Left colon (tissue), 2 donors: ENCODE measurements at regions not wholly inside any gene's neighbourhood (a gene's known extent, or its start where the extent isn't known, plus 50 kb on each side); places are given as distances from the start of the nearest gene placed in this dataset.
"Not testable (repeated sequence)": the region's sequence is repeated elsewhere in the genome, so short reads cannot be mapped to it uniquely, and the experiment has no call there.

Experiments
- ATAC-seq: fragments of 200-7000 bp; cut with Tn5 transposase; one replicate; pipeline ENCODE4 v1.9.1; 2020; ENCODE audit warnings: mild to moderate bottlenecking, moderate library complexity
- DNase-seq, 2 donors: peaks; one replicate each; pipeline ENCODE4 v3.0.0-alpha.2; 2020
- intact Hi-C, 2 donors: fragments of 100-400 bp; cut with DNase I in 1 of 2; cut with micrococcal nuclease in 1 of 2; formaldehyde crosslinking; loops; one replicate each; pipeline versions ENCODE4 v1.11.2 to v1.14.0; 2022; cut with DNase I, micrococcal nuclease
- donor health status: DM: no; HTN: no; CAD: no.
- donor health status: DM: yes; HTN: yes; CAD: no.

- DNase-seq (no peak), ATAC-seq (no peak)
- intact Hi-C loops: no loop called here
Observed at GRCh38 chr5:29588236-29588635, 1605.2 kb upstream of the CDH6 start.

- no peak for ATAC-seq
- intact Hi-C loops: no loop called here
- DNase-seq: no peak
Observed at GRCh38 chr5:29587832-29588231, 1605.7 kb upstream of the CDH6 start.

- intact Hi-C loops: no loop called here
- ATAC-seq: no peak
Observed at GRCh38 chr5:29568028-29568427, 1625.5 kb upstream of the CDH6 start.

GRCh38 chr5:29561564-29561963 is 1631.9 kb upstream of the CDH6 start:
- DNase-seq: no peak
- intact Hi-C loops: no loop called here
- no peak for ATAC-seq

More at GRCh38 chr5:29568028-29568427, 1625.5 kb upstream of the CDH6 start:
- DNase-seq: no peak

GRCh38 chr5:29550523-29550922 is 1643.0 kb upstream of the CDH6 start:
- no peak for ATAC-seq
- DNase-seq: no peak
- intact Hi-C loops: no loop called here

GRCh38 chr5:29548262-29548661 is 1645.2 kb upstream of the CDH6 start:
- intact Hi-C loops: no loop called here
- DNase-seq: no peak
- no peak for ATAC-seq

GRCh38 chr5:29547236-29547865 is 1646.1 kb upstream of the CDH6 start:
- ATAC-seq (no peak), DNase-seq (no peak)
- intact Hi-C loops: no loop called here

- intact Hi-C loops: no loop called here
- DNase-seq: no peak
- ATAC-seq: no peak
Observed at GRCh38 chr5:29543501-29543900, 1650.0 kb upstream of the CDH6 start.

GRCh38 chr5:29524227-29524626 is 1669.3 kb upstream of the CDH6 start:
- DNase-seq (no peak), ATAC-seq (no peak)
- intact Hi-C loops: no loop called here

- intact Hi-C loops: no loop called here
- DNase-seq (no peak), ATAC-seq (no peak)
Observed at GRCh38 chr5:29518176-29518575, 1675.3 kb upstream of the CDH6 start.

GRCh38 chr5:29516224-29516623 is 1677.3 kb upstream of the CDH6 start:
- no peak for DNase-seq
- intact Hi-C loops: no loop called here
- ATAC-seq: no peak

- no peak for ATAC-seq
- intact Hi-C loops: no loop called here
Observed at GRCh38 chr5:29508131-29508530, 1685.4 kb upstream of the CDH6 start.

GRCh38 chr5:29504411-29504810 is 1689.1 kb upstream of the CDH6 start:
- intact Hi-C loops: no loop called here
- DNase-seq: no peak
- ATAC-seq: no peak

More at GRCh38 chr5:29508131-29508530, 1685.4 kb upstream of the CDH6 start:
- no peak for DNase-seq

- intact Hi-C loops: no loop called here
- no peak for DNase-seq
- ATAC-seq: no peak
Observed at GRCh38 chr5:29498860-29499259, 1694.6 kb upstream of the CDH6 start.

GRCh38 chr5:29498412-29498811 is 1695.1 kb upstream of the CDH6 start:
- DNase-seq (no peak), ATAC-seq (no peak)
- intact Hi-C loops: no loop called here

GRCh38 chr5:29485333-29485732 is 1708.2 kb upstream of the CDH6 start:
- no peak for DNase-seq
- intact Hi-C loops: no loop called here
- ATAC-seq: no peak

GRCh38 chr5:29469581-29469980 is 1723.9 kb upstream of the CDH6 start:
- DNase-seq: no peak
- intact Hi-C loops: no loop called here
- ATAC-seq: no peak

GRCh38 chr5:29462241-29462640 is 1731.2 kb upstream of the CDH6 start:
- intact Hi-C loops: no loop called here
- DNase-seq: no peak
- ATAC-seq: no peak

GRCh38 chr5:29460971-29461559 is 1732.4 kb upstream of the CDH6 start:
- intact Hi-C loops: no loop called here
- no peak for DNase-seq
- no peak for ATAC-seq

GRCh38 chr5:29451004-29451403 is 1742.5 kb upstream of the CDH6 start:
- DNase-seq, ATAC-seq, intact Hi-C loops: not testable (repeated sequence)

GRCh38 chr5:29414681-29415080 is 1778.8 kb upstream of the CDH6 start:
- intact Hi-C loops: no loop called here
- ATAC-seq: no peak
- no peak for DNase-seq
